HEK293 (cell line): ENCODE measurements at regions not wholly inside any gene's neighbourhood (a gene's known extent, or its start where the extent isn't known, plus 50 kb on each side); places are given as distances from the start of the nearest gene placed in this dataset.
A peak's percentile ranks its signal among the peaks of the same experiment; 100 is the strongest.

Experiments used
- CTCF ChIA-PET: fragments of 350-600 bp; formaldehyde crosslinking; extraction: SDS; loops from one replicate; lab custom pipeline; 2021; ENCODE audit warnings: antibody characterized with exemption; lab: Yijun Ruan, JAX
- POLR2A ChIA-PET: fragments of 300-600 bp; formaldehyde crosslinking; extraction: SDS; loops from one replicate; lab custom pipeline; 2020; ENCODE audit warnings: antibody characterized with exemption, inconsistent platforms; lab: Yijun Ruan, JAX
- H3K27ac ChIP-seq: fragments of 200-500 bp; sonication (Bioruptor generic); 2 replicates; pipeline ENCODE4 v1.5.1; 2014; ENCODE audit warnings: low read depth, low read length, control low read depth, inconsistent platforms; ENCODE audit errors: extremely low read depth
- H3K36me3 ChIP-seq, 2 experiments: fragments of 200-500 bp in 1 of 2; sonication (Bioruptor generic) in 1 of 2; 1 replicate in 1 of 2; 2 replicates in 1 of 2; pipeline ENCODE4 v1.5.1; 2014 to 2017; ENCODE audit warnings: inconsistent platforms in 2 of 2, low read length in 2 of 2; ENCODE audit not compliant: control insufficient read depth in 2 of 2, insufficient read depth in 1 of 2
- H3K4me1 ChIP-seq: fragments of 200-500 bp; sonication (Bioruptor generic); 2 replicates; pipeline ENCODE4 v1.5.1; 2014; ENCODE audit warnings: mild to moderate bottlenecking, low read length, inconsistent platforms; ENCODE audit not compliant: control insufficient read depth, insufficient read depth
- H3K4me3 ChIP-seq: 2 replicates; pipeline ENCODE4 v1.5.1; 2011; ENCODE audit warnings: low read depth, mild to moderate bottlenecking, control low read depth, low read length, moderate library complexity
- H3K9me3 ChIP-seq: fragments of 200-500 bp; sonication (Bioruptor generic); 2 replicates; pipeline ENCODE4 v1.5.1; 2014; ENCODE audit warnings: low read depth, low read length, inconsistent platforms; ENCODE audit not compliant: control insufficient read depth, insufficient read depth
- PRDM1 ChIP-seq: fragments of 450-650 bp; formaldehyde crosslinking; IDR thresholded peaks from 2 replicates; pipeline ENCODE4; 2016; ENCODE audit warnings: missing biosample characterization, missing genetic modification characterization
- TRIM28 ChIP-seq: IDR thresholded peaks from 2 replicates; pipeline ENCODE4 v1.6.1; 2011; ENCODE audit warnings: low read length, control low read depth, borderline replicate concordance
- ZBTB20 ChIP-seq: fragments of 450-650 bp; formaldehyde crosslinking; IDR thresholded peaks from 2 replicates; pipeline ENCODE4 v1.5.1; 2016; ENCODE audit warnings: missing biosample characterization, missing genetic modification characterization
- ZBTB8A ChIP-seq: fragments of 450-650 bp; formaldehyde crosslinking; IDR thresholded peaks from 2 replicates; pipeline ENCODE4 v1.5.1; 2016; ENCODE audit warnings: missing biosample characterization, missing genetic modification characterization
- ZIC2 ChIP-seq: fragments of 450-650 bp; formaldehyde crosslinking; IDR thresholded peaks from 2 replicates; pipeline ENCODE4 v1.5.1; 2016; ENCODE audit warnings: missing biosample characterization, missing genetic modification characterization
- ZNF10 ChIP-seq: fragments of 450-650 bp; formaldehyde crosslinking; IDR thresholded peaks from 2 replicates; pipeline ENCODE4 v1.5.1; 2017; ENCODE audit warnings: missing biosample characterization, missing genetic modification characterization
- ZNF174 ChIP-seq: fragments of 450-650 bp; formaldehyde crosslinking; IDR thresholded peaks from 2 replicates; pipeline ENCODE4 v1.5.0; 2017; ENCODE audit warnings: missing biosample characterization, mild to moderate bottlenecking, missing genetic modification characterization
- ZNF19 ChIP-seq: fragments of 450-650 bp; formaldehyde crosslinking; IDR thresholded peaks from 2 replicates; pipeline ENCODE4; 2016; ENCODE audit warnings: missing biosample characterization, missing genetic modification characterization, low read depth
- ZNF23 ChIP-seq: fragments of 450-650 bp; formaldehyde crosslinking; IDR thresholded peaks from 2 replicates; pipeline ENCODE4 v1.5.1; 2016; ENCODE audit warnings: missing biosample characterization, missing genetic modification characterization, borderline replicate concordance
- ZNF558 ChIP-seq: fragments of 450-650 bp; formaldehyde crosslinking; IDR thresholded peaks from 2 replicates; pipeline ENCODE4 v1.5.1; 2016; ENCODE audit warnings: missing biosample characterization, missing genetic modification characterization
- ZNF561 ChIP-seq: fragments of 450-650 bp; IDR thresholded peaks from 2 replicates; pipeline ENCODE4 v1.5.1; 2018; ENCODE audit warnings: missing biosample characterization, missing genetic modification characterization, borderline replicate concordance
- ZNF596 ChIP-seq: fragments of 450-650 bp; IDR thresholded peaks from 2 replicates; pipeline ENCODE4 v1.5.0; 2018; ENCODE audit warnings: missing biosample characterization, mild to moderate bottlenecking, missing genetic modification characterization, moderate library complexity
- ZXDB ChIP-seq: fragments of 450-650 bp; formaldehyde crosslinking; IDR thresholded peaks from 2 replicates; pipeline ENCODE4 v1.5.1; 2016; ENCODE audit warnings: missing biosample characterization, missing genetic modification characterization
- TF ChIP-seq, protein P1 (sequence below): fragments of 450-650 bp; formaldehyde crosslinking; IDR thresholded peaks from 2 replicates; pipeline ENCODE4 v1.5.1; 2017; ENCODE audit warnings: missing biosample characterization, missing genetic modification characterization
- TF ChIP-seq, protein P2 (sequence below): fragments of 450-650 bp; IDR thresholded peaks from 2 replicates; pipeline ENCODE4 v1.5.1; 2018; ENCODE audit warnings: missing biosample characterization, missing genetic modification characterization
- TF ChIP-seq, protein P3 (sequence below): fragments of 450-650 bp; formaldehyde crosslinking; IDR thresholded peaks from 2 replicates; pipeline ENCODE4 v1.5.1; 2016; ENCODE audit warnings: missing biosample characterization, missing genetic modification characterization, borderline replicate concordance
- TF ChIP-seq, protein P4 (sequence below): sonication (generic); formaldehyde crosslinking; IDR thresholded peaks from 2 replicates; pipeline ENCODE4 v1.8.1; 2022; ENCODE audit warnings: mild to moderate bottlenecking, moderate library complexity, missing genetic modification reagents
- TF ChIP-seq, protein P5 (sequence below): fragments of 450-650 bp; formaldehyde crosslinking; IDR thresholded peaks from 2 replicates; pipeline ENCODE4 v1.5.1; 2016; ENCODE audit warnings: missing biosample characterization, missing genetic modification characterization, low read depth

DNA sequence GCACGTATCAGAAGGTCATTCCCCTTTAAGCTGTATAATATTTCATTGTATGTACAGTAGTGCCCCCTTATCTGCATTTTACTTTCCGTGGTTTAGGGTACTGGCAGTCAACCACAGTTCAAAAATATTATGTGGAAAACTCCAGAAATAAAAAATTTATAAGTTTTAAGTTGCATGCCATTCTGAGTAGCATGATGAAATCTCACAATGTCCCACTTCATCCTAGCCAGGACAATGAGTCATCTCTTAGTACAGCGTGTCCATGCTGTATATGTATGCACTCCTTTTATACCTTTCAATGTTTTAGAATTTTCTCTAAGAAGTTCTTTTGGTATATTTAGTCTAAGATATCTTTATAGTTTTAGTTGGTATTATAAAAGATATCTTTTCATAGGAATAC lies 115.0 kb upstream of the HAND1 start:
- ChIA-PET POLR2A (no interaction called here), CTCF (no interaction called here)
- no peaks in the 10 kb centered on the region for H3K4me1 ChIP-seq

DNA sequence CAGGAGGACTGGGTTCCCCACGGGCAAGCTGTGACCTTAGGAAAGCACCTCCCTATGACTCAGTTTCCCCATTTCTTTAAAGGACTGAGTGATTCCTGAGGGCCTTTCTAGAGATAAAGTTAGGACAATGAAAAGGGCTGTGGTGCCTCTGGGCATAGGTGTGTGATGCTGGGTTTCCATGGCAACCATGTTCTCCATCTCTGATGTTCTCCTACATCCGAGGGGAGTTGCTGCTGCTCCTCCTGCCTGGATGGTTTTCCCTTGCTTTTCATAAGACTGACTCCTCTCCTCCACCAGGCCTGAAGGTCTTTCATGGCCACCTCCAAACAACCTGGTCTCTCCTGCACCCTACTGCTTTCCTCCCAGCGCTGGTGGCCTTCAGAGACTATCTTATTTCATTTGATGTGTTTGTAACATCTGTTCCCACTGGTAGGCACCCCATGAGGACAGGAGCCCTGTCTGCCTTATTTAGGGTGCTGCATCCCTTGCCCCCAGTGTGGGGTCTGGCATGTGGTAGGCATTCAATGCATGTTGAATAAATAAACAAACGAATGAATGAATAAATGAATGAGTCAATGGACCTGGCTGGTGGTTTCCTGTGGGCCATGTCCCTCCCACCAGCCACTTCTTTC lies 112.2 kb upstream of the HAND1 start:
- H3K9me3 ChIP-seq = no peaks in the 10 kb centered on the region
- CTCF ChIA-PET = no interaction called here
- no peak overlapping the region for H3K27ac ChIP-seq
- no peak overlapping the region for H3K4me3 ChIP-seq
- H3K4me1 ChIP-seq = peaks cover 6% of the 10 kb centered on the region; the same call in 1 of the 2 replicates
- POLR2A ChIA-PET = no interaction called here
- TF ChIP-seq ZNF19 (tag by site-specific recombination) (no peak), TRIM28 (no peak), ZXDB (tag by site-specific recombination) (no peak), ZBTB8A (0 out of 2 replicates have a peak, but pooled peaks have one; percentile 12), ZIC2 (peak; percentile 94), ZNF561 (tag by site-specific recombination) (no peak), ZNF174 (no peak), ZNF23 (no peak)
- TF ChIP-seq, protein P1, sequence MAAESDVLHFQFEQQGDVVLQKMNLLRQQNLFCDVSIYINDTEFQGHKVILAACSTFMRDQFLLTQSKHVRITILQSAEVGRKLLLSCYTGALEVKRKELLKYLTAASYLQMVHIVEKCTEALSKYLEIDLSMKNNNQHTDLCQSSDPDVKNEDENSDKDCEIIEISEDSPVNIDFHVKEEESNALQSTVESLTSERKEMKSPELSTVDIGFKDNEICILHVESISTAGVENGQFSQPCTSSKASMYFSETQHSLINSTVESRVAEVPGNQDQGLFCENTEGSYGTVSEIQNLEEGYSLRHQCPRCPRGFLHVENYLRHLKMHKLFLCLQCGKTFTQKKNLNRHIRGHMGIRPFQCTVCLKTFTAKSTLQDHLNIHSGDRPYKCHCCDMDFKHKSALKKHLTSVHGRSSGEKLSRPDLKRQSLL (tag by site-specific recombination) = no peak
- TF ChIP-seq, protein P2, sequence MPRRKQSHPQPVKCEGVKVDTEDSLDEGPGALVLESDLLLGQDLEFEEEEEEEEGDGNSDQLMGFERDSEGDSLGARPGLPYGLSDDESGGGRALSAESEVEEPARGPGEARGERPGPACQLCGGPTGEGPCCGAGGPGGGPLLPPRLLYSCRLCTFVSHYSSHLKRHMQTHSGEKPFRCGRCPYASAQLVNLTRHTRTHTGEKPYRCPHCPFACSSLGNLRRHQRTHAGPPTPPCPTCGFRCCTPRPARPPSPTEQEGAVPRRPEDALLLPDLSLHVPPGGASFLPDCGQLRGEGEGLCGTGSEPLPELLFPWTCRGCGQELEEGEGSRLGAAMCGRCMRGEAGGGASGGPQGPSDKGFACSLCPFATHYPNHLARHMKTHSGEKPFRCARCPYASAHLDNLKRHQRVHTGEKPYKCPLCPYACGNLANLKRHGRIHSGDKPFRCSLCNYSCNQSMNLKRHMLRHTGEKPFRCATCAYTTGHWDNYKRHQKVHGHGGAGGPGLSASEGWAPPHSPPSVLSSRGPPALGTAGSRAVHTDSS = no peak
- TF ChIP-seq, protein P3, sequence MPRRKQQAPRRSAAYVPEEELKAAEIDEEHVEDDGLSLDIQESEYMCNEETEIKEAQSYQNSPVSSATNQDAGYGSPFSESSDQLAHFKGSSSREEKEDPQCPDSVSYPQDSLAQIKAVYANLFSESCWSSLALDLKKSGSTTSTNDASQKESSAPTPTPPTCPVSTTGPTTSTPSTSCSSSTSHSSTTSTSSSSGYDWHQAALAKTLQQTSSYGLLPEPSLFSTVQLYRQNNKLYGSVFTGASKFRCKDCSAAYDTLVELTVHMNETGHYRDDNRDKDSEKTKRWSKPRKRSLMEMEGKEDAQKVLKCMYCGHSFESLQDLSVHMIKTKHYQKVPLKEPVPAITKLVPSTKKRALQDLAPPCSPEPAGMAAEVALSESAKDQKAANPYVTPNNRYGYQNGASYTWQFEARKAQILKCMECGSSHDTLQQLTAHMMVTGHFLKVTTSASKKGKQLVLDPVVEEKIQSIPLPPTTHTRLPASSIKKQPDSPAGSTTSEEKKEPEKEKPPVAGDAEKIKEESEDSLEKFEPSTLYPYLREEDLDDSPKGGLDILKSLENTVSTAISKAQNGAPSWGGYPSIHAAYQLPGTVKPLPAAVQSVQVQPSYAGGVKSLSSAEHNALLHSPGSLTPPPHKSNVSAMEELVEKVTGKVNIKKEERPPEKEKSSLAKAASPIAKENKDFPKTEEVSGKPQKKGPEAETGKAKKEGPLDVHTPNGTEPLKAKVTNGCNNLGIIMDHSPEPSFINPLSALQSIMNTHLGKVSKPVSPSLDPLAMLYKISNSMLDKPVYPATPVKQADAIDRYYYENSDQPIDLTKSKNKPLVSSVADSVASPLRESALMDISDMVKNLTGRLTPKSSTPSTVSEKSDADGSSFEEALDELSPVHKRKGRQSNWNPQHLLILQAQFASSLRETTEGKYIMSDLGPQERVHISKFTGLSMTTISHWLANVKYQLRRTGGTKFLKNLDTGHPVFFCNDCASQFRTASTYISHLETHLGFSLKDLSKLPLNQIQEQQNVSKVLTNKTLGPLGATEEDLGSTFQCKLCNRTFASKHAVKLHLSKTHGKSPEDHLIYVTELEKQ (tag by site-specific recombination) = no peak
- TF ChIP-seq, protein P4, sequence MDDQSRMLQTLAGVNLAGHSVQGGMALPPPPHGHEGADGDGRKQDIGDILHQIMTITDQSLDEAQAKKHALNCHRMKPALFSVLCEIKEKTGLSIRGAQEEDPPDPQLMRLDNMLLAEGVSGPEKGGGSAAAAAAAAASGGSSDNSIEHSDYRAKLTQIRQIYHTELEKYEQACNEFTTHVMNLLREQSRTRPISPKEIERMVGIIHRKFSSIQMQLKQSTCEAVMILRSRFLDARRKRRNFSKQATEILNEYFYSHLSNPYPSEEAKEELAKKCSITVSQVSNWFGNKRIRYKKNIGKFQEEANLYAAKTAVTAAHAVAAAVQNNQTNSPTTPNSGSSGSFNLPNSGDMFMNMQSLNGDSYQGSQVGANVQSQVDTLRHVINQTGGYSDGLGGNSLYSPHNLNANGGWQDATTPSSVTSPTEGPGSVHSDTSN (CRISPR knock-in tag) = no peak
- TF ChIP-seq, all 188 proteins: peak for 2
- H3K36me3 ChIP-seq = no peaks in the 10 kb centered on the region

More for the DNA sequence above, 115.0 kb upstream of the HAND1 start:
- no peaks in the 10 kb centered on the region for H3K36me3 ChIP-seq
- TF ChIP-seq ZNF10 (tag by site-specific recombination) = no peak
- TF ChIP-seq, protein P5, sequence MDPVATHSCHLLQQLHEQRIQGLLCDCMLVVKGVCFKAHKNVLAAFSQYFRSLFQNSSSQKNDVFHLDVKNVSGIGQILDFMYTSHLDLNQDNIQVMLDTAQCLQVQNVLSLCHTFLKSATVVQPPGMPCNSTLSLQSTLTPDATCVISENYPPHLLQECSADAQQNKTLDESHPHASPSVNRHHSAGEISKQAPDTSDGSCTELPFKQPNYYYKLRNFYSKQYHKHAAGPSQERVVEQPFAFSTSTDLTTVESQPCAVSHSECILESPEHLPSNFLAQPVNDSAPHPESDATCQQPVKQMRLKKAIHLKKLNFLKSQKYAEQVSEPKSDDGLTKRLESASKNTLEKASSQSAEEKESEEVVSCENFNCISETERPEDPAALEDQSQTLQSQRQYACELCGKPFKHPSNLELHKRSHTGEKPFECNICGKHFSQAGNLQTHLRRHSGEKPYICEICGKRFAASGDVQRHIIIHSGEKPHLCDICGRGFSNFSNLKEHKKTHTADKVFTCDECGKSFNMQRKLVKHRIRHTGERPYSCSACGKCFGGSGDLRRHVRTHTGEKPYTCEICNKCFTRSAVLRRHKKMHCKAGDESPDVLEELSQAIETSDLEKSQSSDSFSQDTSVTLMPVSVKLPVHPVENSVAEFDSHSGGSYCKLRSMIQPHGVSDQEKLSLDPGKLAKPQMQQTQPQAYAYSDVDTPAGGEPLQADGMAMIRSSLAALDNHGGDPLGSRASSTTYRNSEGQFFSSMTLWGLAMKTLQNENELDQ (tag by site-specific recombination) = no peak
- no peak for TF ChIP-seq ZBTB20 (tag by site-specific recombination)
- TF ChIP-seq PRDM1 (tag by site-specific recombination) = no peak
- TF ChIP-seq ZNF558 (tag by site-specific recombination) = 0 out of 2 replicates have a peak, but pooled peaks have one; percentile 23
- no peak for TF ChIP-seq ZNF596 (tag by site-specific recombination)
- no peaks in the 10 kb centered on the region for H3K9me3 ChIP-seq
- H3K4me3 ChIP-seq = no peak overlapping the region
- no peak overlapping the region for H3K27ac ChIP-seq
